GM18861 (cell line): ENCODE measurements at regions not wholly inside any gene's neighbourhood (a gene's known extent, or its start where the extent isn't known, plus 50 kb on each side); places are given as distances from the start of the nearest gene placed in this dataset.

Experiments
- ATAC-seq: cut with Tn5 transposase; IDR thresholded peaks from one replicate; pipeline ENCODE4 v1.9.1; 2021; ENCODE audit not compliant: unreplicated experiment

GRCh38 chr7:155178096-155178495 is 108.0 kb downstream of the HTR5A start:
- no peak for ATAC-seq

GRCh38 chr7:155181768-155182167 is 111.6 kb downstream of the HTR5A start:
- no peak for ATAC-seq

- ATAC-seq = no peak
Measured at GRCh38 chr7:155182406-155182970, 112.4 kb downstream of the HTR5A start.

- ATAC-seq = no peak
Measured at GRCh38 chr7:155183655-155184054, 113.5 kb downstream of the HTR5A start.

GRCh38 chr7:155184923-155185322 is 112.8 kb upstream of the INSIG1 start:
- no peak for ATAC-seq

GRCh38 chr7:155187061-155187785 is 110.5 kb upstream of the INSIG1 start:
- ATAC-seq = no peak

- peak; percentile 45 for ATAC-seq
Measured at GRCh38 chr7:155188357-155188756, 109.3 kb upstream of the INSIG1 start.

GRCh38 chr7:155188821-155189581 is 108.7 kb upstream of the INSIG1 start:
- ATAC-seq = no peak

GRCh38 chr7:155189590-155189989 is 108.1 kb upstream of the INSIG1 start:
- no peak for ATAC-seq

- ATAC-seq = no peak
Measured at GRCh38 chr7:155190688-155191087, 107.0 kb upstream of the INSIG1 start.

- no peak for ATAC-seq
Measured at GRCh38 chr7:155191137-155191536, 106.5 kb upstream of the INSIG1 start.

- peak; percentile 70 for ATAC-seq
Measured at GRCh38 chr7:155191901-155192478, 105.7 kb upstream of the INSIG1 start.

GRCh38 chr7:155192961-155193640 is 104.6 kb upstream of the INSIG1 start:
- ATAC-seq = no peak

- no peak for ATAC-seq
Measured at GRCh38 chr7:155193716-155194115, 104.0 kb upstream of the INSIG1 start.

GRCh38 chr7:155194382-155195140 is 103.1 kb upstream of the INSIG1 start:
- ATAC-seq = no peak

- ATAC-seq = no peak
Measured at GRCh38 chr7:155195939-155196523, 101.6 kb upstream of the INSIG1 start.

- ATAC-seq = no peak
Measured at GRCh38 chr7:155198196-155198892, 99.3 kb upstream of the INSIG1 start.

GRCh38 chr7:155198901-155199845 is 98.5 kb upstream of the INSIG1 start:
- peak; percentile 48 for ATAC-seq
